Parathyroid adenoma (tissue), 2 donors: ENCODE measurements at regions not wholly inside any gene's neighbourhood (a gene's known extent, or its start where the extent isn't known, plus 50 kb on each side); places are given as distances from the start of the nearest gene placed in this dataset.

Experiments
- H2AFZ ChIP-seq: fragments of 300-600 bp; sonication (generic); one replicate; pipeline ENCODE4 v1.7.0; 2017; ENCODE audit warnings: antibody characterized with exemption, mild to moderate bottlenecking
- H3K27ac ChIP-seq: fragments of 300-600 bp; sonication (generic); one replicate; pipeline ENCODE4 v1.7.0; 2017
- H3K27me3 ChIP-seq: fragments of 300-600 bp; sonication (generic); one replicate; pipeline ENCODE4 v1.7.0; 2017; ENCODE audit warnings: low read length; ENCODE audit not compliant: control insufficient read depth, insufficient read depth
- H3K36me3 ChIP-seq: fragments of 300-600 bp; sonication (generic); one replicate; pipeline ENCODE4 v1.7.0; 2017; ENCODE audit warnings: low read length; ENCODE audit not compliant: control insufficient read depth, insufficient read depth
- H3K4me1 ChIP-seq: fragments of 300-600 bp; sonication (generic); one replicate; pipeline ENCODE4 v1.7.0; 2017; ENCODE audit warnings: control low read depth
- H3K4me2 ChIP-seq: fragments of 300-600 bp; sonication (generic); one replicate; pipeline ENCODE4 v1.7.0; 2017; ENCODE audit warnings: low read length
- H3K4me3 ChIP-seq: fragments of 300-600 bp; sonication (generic); one replicate; pipeline ENCODE4 v1.7.0; 2017; ENCODE audit warnings: low read depth, low read length
- H3K79me2 ChIP-seq: fragments of 300-600 bp; sonication (generic); one replicate; pipeline ENCODE4 v1.7.0; 2017; ENCODE audit warnings: control low read depth
- H3K9ac ChIP-seq: fragments of 300-600 bp; sonication (generic); one replicate; pipeline ENCODE4 v1.7.0; 2017; ENCODE audit warnings: mild to moderate bottlenecking
- H3K9me3 ChIP-seq: fragments of 300-600 bp; sonication (generic); one replicate; pipeline ENCODE4 v1.7.0; 2017; ENCODE audit warnings: low read length; ENCODE audit not compliant: control insufficient read depth
- TF ChIP-seq, protein P1 (sequence below): fragments of 300-600 bp; sonication (generic); IDR thresholded peaks from one replicate; pipeline ENCODE4 v1.7.0; 2017; ENCODE audit warnings: antibody characterized with exemption, mild to moderate bottlenecking
- donor health status: primary hyperparathyroidism.

GRCh38 chr6:149252622-149253021, 64.9 kb upstream of the TAB2 start:
- Histone ChIP-seq H3K4me3 (no peak overlapping the region), H3K36me3 (no peaks in the 10 kb centered on the region), H3K9ac (no peak overlapping the region), H3K27me3 (no peaks in the 10 kb centered on the region), H3K4me1 (no peaks in the 10 kb centered on the region), H3K27ac (no peak overlapping the region), H2AFZ (no peak overlapping the region), H3K4me2 (no peak overlapping the region), H3K79me2 (no peaks in the 10 kb centered on the region), H3K9me3 (no peaks in the 10 kb centered on the region)
- TF ChIP-seq, protein P1, sequence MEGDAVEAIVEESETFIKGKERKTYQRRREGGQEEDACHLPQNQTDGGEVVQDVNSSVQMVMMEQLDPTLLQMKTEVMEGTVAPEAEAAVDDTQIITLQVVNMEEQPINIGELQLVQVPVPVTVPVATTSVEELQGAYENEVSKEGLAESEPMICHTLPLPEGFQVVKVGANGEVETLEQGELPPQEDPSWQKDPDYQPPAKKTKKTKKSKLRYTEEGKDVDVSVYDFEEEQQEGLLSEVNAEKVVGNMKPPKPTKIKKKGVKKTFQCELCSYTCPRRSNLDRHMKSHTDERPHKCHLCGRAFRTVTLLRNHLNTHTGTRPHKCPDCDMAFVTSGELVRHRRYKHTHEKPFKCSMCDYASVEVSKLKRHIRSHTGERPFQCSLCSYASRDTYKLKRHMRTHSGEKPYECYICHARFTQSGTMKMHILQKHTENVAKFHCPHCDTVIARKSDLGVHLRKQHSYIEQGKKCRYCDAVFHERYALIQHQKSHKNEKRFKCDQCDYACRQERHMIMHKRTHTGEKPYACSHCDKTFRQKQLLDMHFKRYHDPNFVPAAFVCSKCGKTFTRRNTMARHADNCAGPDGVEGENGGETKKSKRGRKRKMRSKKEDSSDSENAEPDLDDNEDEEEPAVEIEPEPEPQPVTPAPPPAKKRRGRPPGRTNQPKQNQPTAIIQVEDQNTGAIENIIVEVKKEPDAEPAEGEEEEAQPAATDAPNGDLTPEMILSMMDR: no peak

GRCh38 chr6:149254253-149254652, 63.3 kb upstream of the TAB2 start:
- TF ChIP-seq, protein P1: no peak
- Histone ChIP-seq H2AFZ (no peak overlapping the region), H3K79me2 (no peaks in the 10 kb centered on the region), H3K4me2 (no peak overlapping the region), H3K27ac (no peak overlapping the region), H3K4me3 (no peak overlapping the region), H3K36me3 (no peaks in the 10 kb centered on the region), H3K4me1 (no peaks in the 10 kb centered on the region), H3K27me3 (no peaks in the 10 kb centered on the region), H3K9ac (no peak overlapping the region), H3K9me3 (no peaks in the 10 kb centered on the region)

GRCh38 chr6:149259753-149260152, 57.8 kb upstream of the TAB2 start:
- Histone ChIP-seq H3K27ac (no peak overlapping the region), H3K4me1 (no peaks in the 10 kb centered on the region), H3K79me2 (no peaks in the 10 kb centered on the region), H3K4me2 (no peak overlapping the region), H3K4me3 (no peak overlapping the region), H3K9ac (no peak overlapping the region), H2AFZ (no peak overlapping the region), H3K36me3 (no peaks in the 10 kb centered on the region), H3K27me3 (no peaks in the 10 kb centered on the region), H3K9me3 (no peaks in the 10 kb centered on the region)
- TF ChIP-seq, protein P1: no peak

DNA sequence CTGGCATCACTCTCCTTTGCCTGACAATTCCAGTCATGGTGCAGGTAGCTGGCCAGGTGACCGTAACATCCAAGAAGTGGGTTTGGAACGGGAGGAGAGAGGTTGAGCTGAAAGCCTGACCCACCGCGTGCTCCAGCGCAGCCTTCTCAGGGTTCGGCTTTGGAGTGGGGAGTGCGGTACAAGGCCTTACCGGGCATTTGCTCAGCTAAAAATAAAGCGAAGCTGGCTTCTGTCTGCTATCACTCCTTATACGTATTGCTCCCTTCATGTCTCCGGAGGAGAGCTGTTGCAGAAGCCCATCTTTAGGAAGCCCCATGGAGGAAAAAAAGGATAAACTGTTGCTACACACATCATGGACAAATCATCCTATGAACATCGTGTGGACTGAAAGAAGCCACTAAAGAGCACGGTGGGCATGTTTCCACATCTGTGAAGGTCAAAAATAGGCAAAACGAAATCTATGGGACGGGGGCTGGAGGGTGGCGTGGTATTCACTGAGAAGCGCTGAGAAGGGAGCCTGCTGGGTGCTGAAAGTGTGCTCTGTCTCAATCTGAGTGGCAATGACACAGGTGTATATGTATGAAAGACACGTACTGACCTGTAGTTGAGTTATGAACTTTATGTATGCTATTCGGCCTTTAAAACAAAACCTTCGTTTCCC, 57.2 kb upstream of the TAB2 start:
- H3K27ac ChIP-seq: no peak overlapping the region
- TF ChIP-seq, protein P1: no peak
- no peaks in the 10 kb centered on the region for H3K27me3 ChIP-seq
- no peaks in the 10 kb centered on the region for H3K79me2 ChIP-seq
- no peak overlapping the region for H3K9ac ChIP-seq
- H2AFZ ChIP-seq: no peak overlapping the region
- H3K9me3 ChIP-seq: no peaks in the 10 kb centered on the region
- H3K4me2 ChIP-seq: no peak overlapping the region
- H3K36me3 ChIP-seq: no peaks in the 10 kb centered on the region
- no peaks in the 10 kb centered on the region for H3K4me1 ChIP-seq
- H3K4me3 ChIP-seq: no peak overlapping the region

- Histone ChIP-seq H3K9ac (no peak overlapping the region), H2AFZ (no peak overlapping the region), H3K27me3 (no peaks in the 10 kb centered on the region), H3K4me3 (no peak overlapping the region), H3K9me3 (no peaks in the 10 kb centered on the region), H3K4me1 (no peaks in the 10 kb centered on the region), H3K4me2 (no peak overlapping the region), H3K27ac (no peak overlapping the region), H3K79me2 (no peaks in the 10 kb centered on the region), H3K36me3 (no peaks in the 10 kb centered on the region)
- TF ChIP-seq, protein P1: no peak
Measured at GRCh38 chr6:149261364-149262040, 56.0 kb upstream of the TAB2 start.
